Activated CD8-positive, alpha-beta T cell treated with anti-CD3 and anti-CD28 coated beads, Interleukin-2, amount 10 ng/mL, durations not matched to agents 7 days and 5 days (primary cell): ENCODE measurements at regions not wholly inside any gene's neighbourhood (a gene's known extent, or its start where the extent isn't known, plus 50 kb on each side); places are given as distances from the start of the nearest gene placed in this dataset.

Experiments used
- ATAC-seq: fragments of 150-1000 bp; cut with Tn5 transposase; one replicate; pipeline ENCODE4 v1.10.0; 2021; ENCODE audit warnings: moderate library complexity
- CTCF ChIA-PET: fragments of 350-600 bp; sonication (Branson Sonifier 250); formaldehyde crosslinking; loops from one replicate; lab custom pipeline; 2021; ENCODE audit warnings: antibody characterized with exemption; lab: Charles Lee
- POLR2A ChIA-PET: fragments of 350-600 bp; sonication (Branson Sonifier 250); formaldehyde crosslinking; loops from one replicate; lab custom pipeline; 2021; ENCODE audit warnings: antibody characterized with exemption; lab: Charles Lee
- DNase-seq: peaks from one replicate; pipeline ENCODE4 v3.0.0-alpha.2; 2020
- H3K27ac Mint-ChIP-seq: one replicate; pipeline ENCODE4 v1.8.0; 2021; ENCODE audit warnings: mild to moderate bottlenecking, mixed read lengths
- H3K27me3 Mint-ChIP-seq: one replicate; pipeline ENCODE4 v1.8.0; 2021; ENCODE audit warnings: low read depth, mixed read lengths
- H3K36me3 Mint-ChIP-seq: one replicate; pipeline ENCODE4 v1.8.0; 2021; ENCODE audit warnings: low read depth, mixed read lengths
- H3K4me1 Mint-ChIP-seq: one replicate; pipeline ENCODE4 v1.8.0; 2021; ENCODE audit warnings: low read depth, mixed read lengths
- H3K4me3 Mint-ChIP-seq: one replicate; pipeline ENCODE4 v1.8.0; 2021; ENCODE audit warnings: mild to moderate bottlenecking, mixed read lengths
- H3K9me3 Mint-ChIP-seq: one replicate; pipeline ENCODE4 v1.8.0; 2022; ENCODE audit warnings: mixed read lengths; ENCODE audit not compliant: insufficient read depth

- no peak for ATAC-seq
Observed at GRCh38 chr11:90798769-90799168, 575.9 kb upstream of the CHORDC1 start.

GRCh38 chr11:90795746-90796145, 572.9 kb upstream of the CHORDC1 start:
- ChIA-PET CTCF (no interaction called here), POLR2A (no interaction called here)
- Mint-ChIP-seq H3K36me3 (no peaks in the 10 kb centered on the region), H3K9me3 (peaks cover 4% of the 10 kb centered on the region), H3K27ac (no peak overlapping the region), H3K27me3 (no peaks in the 10 kb centered on the region), H3K4me3 (no peak overlapping the region), H3K4me1 (no peaks in the 10 kb centered on the region)
- ATAC-seq: no peak
- no peak for DNase-seq

More at GRCh38 chr11:90798769-90799168, 575.9 kb upstream of the CHORDC1 start:
- H3K4me3 Mint-ChIP-seq: no peak overlapping the region
- no peaks in the 10 kb centered on the region for H3K4me1 Mint-ChIP-seq
- no peaks in the 10 kb centered on the region for H3K27me3 Mint-ChIP-seq
- H3K27ac Mint-ChIP-seq: no peak overlapping the region
- H3K9me3 Mint-ChIP-seq: no peaks in the 10 kb centered on the region
- no peak for DNase-seq
- POLR2A ChIA-PET: no interaction called here
- H3K36me3 Mint-ChIP-seq: no peaks in the 10 kb centered on the region
- CTCF ChIA-PET: no interaction called here

GRCh38 chr11:90788961-90789360, 566.1 kb upstream of the CHORDC1 start:
- no peak overlapping the region for H3K4me3 Mint-ChIP-seq
- no peak for ATAC-seq
- ChIA-PET CTCF (no interaction called here), POLR2A (no interaction called here)
- H3K27ac Mint-ChIP-seq: no peak overlapping the region
- H3K9me3 Mint-ChIP-seq: peaks cover 22% of the 10 kb centered on the region
- H3K36me3 Mint-ChIP-seq: no peaks in the 10 kb centered on the region
- no peaks in the 10 kb centered on the region for H3K4me1 Mint-ChIP-seq
- H3K27me3 Mint-ChIP-seq: no peaks in the 10 kb centered on the region
- no peak for DNase-seq

GRCh38 chr11:90784241-90784814, 561.5 kb upstream of the CHORDC1 start:
- H3K27me3 Mint-ChIP-seq: no peaks in the 10 kb centered on the region
- H3K9me3 Mint-ChIP-seq: peaks cover 9% of the 10 kb centered on the region
- no peak overlapping the region for H3K27ac Mint-ChIP-seq
- H3K4me1 Mint-ChIP-seq: no peaks in the 10 kb centered on the region
- DNase-seq: no peak
- no peak for ATAC-seq
- H3K36me3 Mint-ChIP-seq: no peaks in the 10 kb centered on the region
- CTCF ChIA-PET: no interaction called here
- H3K4me3 Mint-ChIP-seq: no peak overlapping the region
- POLR2A ChIA-PET: no interaction called here

- ATAC-seq: no peak
- CTCF ChIA-PET: interaction anchor here (0.6 kb wide), 1 partner anchor 1061 kb away, joined by 3 read pairs; no protein-coding TSS in a partner anchor
- no peak overlapping the region for H3K27ac Mint-ChIP-seq
- DNase-seq: no peak
- H3K4me3 Mint-ChIP-seq: no peak overlapping the region
- no peaks in the 10 kb centered on the region for H3K27me3 Mint-ChIP-seq
- POLR2A ChIA-PET: no interaction called here
- H3K36me3 Mint-ChIP-seq: no peaks in the 10 kb centered on the region
- H3K4me1 Mint-ChIP-seq: no peaks in the 10 kb centered on the region
- peaks cover 2% of the 10 kb centered on the region for H3K9me3 Mint-ChIP-seq
Observed at GRCh38 chr11:90783111-90783510, 560.3 kb upstream of the CHORDC1 start.

GRCh38 chr11:90779098-90779497, 556.2 kb upstream of the CHORDC1 start:
- ATAC-seq (no peak), DNase-seq (no peak)
- Mint-ChIP-seq H3K27me3 (no peaks in the 10 kb centered on the region), H3K9me3 (peaks cover 11% of the 10 kb centered on the region), H3K36me3 (no peaks in the 10 kb centered on the region), H3K4me3 (no peak overlapping the region), H3K4me1 (no peaks in the 10 kb centered on the region), H3K27ac (no peak overlapping the region)
- CTCF ChIA-PET: no interaction called here
- POLR2A ChIA-PET: no interaction called here

- Mint-ChIP-seq H3K4me1 (no peaks in the 10 kb centered on the region), H3K36me3 (no peaks in the 10 kb centered on the region), H3K27me3 (no peaks in the 10 kb centered on the region), H3K4me3 (no peak overlapping the region), H3K27ac (no peak overlapping the region), H3K9me3 (peaks cover 11% of the 10 kb centered on the region)
- ChIA-PET POLR2A (no interaction called here), CTCF (no interaction called here)
- no peak for ATAC-seq
- no peak for DNase-seq
Observed at GRCh38 chr11:90775567-90776165, 552.8 kb upstream of the CHORDC1 start.

- no peak for DNase-seq
- no peak overlapping the region for H3K4me3 Mint-ChIP-seq
- POLR2A ChIA-PET: no interaction called here
- CTCF ChIA-PET: no interaction called here
- no peaks in the 10 kb centered on the region for H3K4me1 Mint-ChIP-seq
- no peaks in the 10 kb centered on the region for H3K27me3 Mint-ChIP-seq
- no peak for ATAC-seq
- H3K9me3 Mint-ChIP-seq: peaks cover 11% of the 10 kb centered on the region
- H3K27ac Mint-ChIP-seq: no peak overlapping the region
- H3K36me3 Mint-ChIP-seq: no peaks in the 10 kb centered on the region
Observed at GRCh38 chr11:90774727-90775566, 552.1 kb upstream of the CHORDC1 start.

GRCh38 chr11:90770007-90770406, 547.2 kb upstream of the CHORDC1 start:
- ChIA-PET POLR2A (no interaction called here), CTCF (no interaction called here)
- ATAC-seq: no peak
- Mint-ChIP-seq H3K27me3 (no peaks in the 10 kb centered on the region), H3K27ac (no peak overlapping the region), H3K9me3 (peaks cover 4% of the 10 kb centered on the region), H3K36me3 (no peaks in the 10 kb centered on the region), H3K4me3 (no peak overlapping the region), H3K4me1 (no peaks in the 10 kb centered on the region)
- DNase-seq: no peak

- Mint-ChIP-seq H3K4me3 (no peak overlapping the region), H3K9me3 (peaks cover 4% of the 10 kb centered on the region), H3K27me3 (no peaks in the 10 kb centered on the region), H3K4me1 (no peaks in the 10 kb centered on the region), H3K36me3 (no peaks in the 10 kb centered on the region), H3K27ac (no peak overlapping the region)
- ChIA-PET CTCF (no interaction called here), POLR2A (no interaction called here)
- ATAC-seq (no peak), DNase-seq (no peak)
Observed at GRCh38 chr11:90766121-90766520, 543.3 kb upstream of the CHORDC1 start.

- DNase-seq (no peak), ATAC-seq (no peak)
- Mint-ChIP-seq H3K9me3 (peaks cover 4% of the 10 kb centered on the region), H3K4me3 (no peak overlapping the region), H3K27me3 (no peaks in the 10 kb centered on the region), H3K27ac (no peak overlapping the region), H3K36me3 (no peaks in the 10 kb centered on the region), H3K4me1 (no peaks in the 10 kb centered on the region)
- CTCF ChIA-PET: no interaction called here
- POLR2A ChIA-PET: no interaction called here
Observed at GRCh38 chr11:90764691-90765090, 541.8 kb upstream of the CHORDC1 start.

- no peaks in the 10 kb centered on the region for H3K36me3 Mint-ChIP-seq
- ChIA-PET POLR2A (no interaction called here), CTCF (no interaction called here)
- no peaks in the 10 kb centered on the region for H3K27me3 Mint-ChIP-seq
- DNase-seq: no peak
- no peak for ATAC-seq
- H3K4me3 Mint-ChIP-seq: no peak overlapping the region
- H3K9me3 Mint-ChIP-seq: peaks cover 6% of the 10 kb centered on the region
- H3K4me1 Mint-ChIP-seq: no peaks in the 10 kb centered on the region
- no peak overlapping the region for H3K27ac Mint-ChIP-seq
Observed at GRCh38 chr11:90757849-90758494, 535.1 kb upstream of the CHORDC1 start.
